GM23338 (cell line): ENCODE measurements at regions not wholly inside any gene's neighbourhood (a gene's known extent, or its start where the extent isn't known, plus 50 kb on each side); places are given as distances from the start of the nearest gene placed in this dataset.

Source experiments
- ATAC-seq: fragments of 200-7000 bp; cut with Tn5 transposase; 3 replicates; pipeline ENCODE4 v1.9.1; 2020
- DNase-seq: peaks from one replicate; pipeline ENCODE4 v3.0.0-alpha.2; 2015; ENCODE audit warnings: low spot score
- H2AFZ ChIP-seq: fragments of 200-600 bp; sonication (generic); 2 replicates; pipeline ENCODE4 v1.8.0; 2016; ENCODE audit warnings: antibody characterized with exemption, mild to moderate bottlenecking, moderate library complexity
- H3F3A ChIP-seq: fragments of 200-600 bp; sonication (generic); replicated peaks from 2 replicates; pipeline ENCODE4 v1.8.0; 2017; ENCODE audit warnings: antibody characterized with exemption, mixed run types, low read depth
- H3K27ac ChIP-seq: fragments of 200-600 bp; sonication (generic); 2 replicates; pipeline ENCODE4 v1.6.1; 2016; ENCODE audit warnings: low read depth
- H3K27me3 ChIP-seq: fragments of 200-600 bp; sonication (generic); 2 replicates; pipeline ENCODE4 v1.8.0; 2016; ENCODE audit warnings: mild to moderate bottlenecking, mixed run types, moderate library complexity; ENCODE audit not compliant: insufficient read depth
- H3K36me3 ChIP-seq: fragments of 200-600 bp; sonication (generic); 2 replicates; pipeline ENCODE4 v1.8.0; 2016; ENCODE audit warnings: mild to moderate bottlenecking; ENCODE audit not compliant: insufficient read depth
- H3K4me1 ChIP-seq: fragments of 200-600 bp; sonication (generic); 2 replicates; pipeline ENCODE4 v1.8.0; 2016; ENCODE audit warnings: mild to moderate bottlenecking, moderate library complexity; ENCODE audit not compliant: insufficient read depth
- H3K4me2 ChIP-seq: fragments of 200-600 bp; sonication (generic); 2 replicates; pipeline ENCODE4 v1.7.1; 2017; ENCODE audit warnings: mixed run types
- H3K4me3 ChIP-seq: fragments of 200-600 bp; sonication (generic); 2 replicates; pipeline ENCODE4 v1.6.1; 2016; ENCODE audit warnings: mixed run types
- H3K79me2 ChIP-seq: fragments of 200-600 bp; sonication (generic); replicated peaks from 2 replicates; pipeline ENCODE4 v1.8.0; 2017; ENCODE audit warnings: mild to moderate bottlenecking; ENCODE audit not compliant: insufficient read depth
- H3K9me2 ChIP-seq: fragments of 200-600 bp; sonication (generic); 2 replicates; pipeline ENCODE4 v1.8.0; 2017; ENCODE audit not compliant: insufficient read depth
- H4K20me1 ChIP-seq: fragments of 200-600 bp; sonication (generic); replicated peaks from 2 replicates; pipeline ENCODE4 v1.8.0; 2017; ENCODE audit warnings: mild to moderate bottlenecking; ENCODE audit not compliant: insufficient read depth
- H3K27ac Mint-ChIP-seq: 2 replicates; pipeline ENCODE4 v1.8.0; 2020; ENCODE audit warnings: inconsistent platforms, mild to moderate bottlenecking, moderate library complexity, mixed read lengths
- H3K27me3 Mint-ChIP-seq: 3 replicates; pipeline ENCODE4 v1.8.0; 2022; ENCODE audit warnings: low read depth, mild to moderate bottlenecking, moderate library complexity, mixed read lengths, inconsistent platforms; ENCODE audit not compliant: insufficient read depth, poor library complexity
- H3K36me3 Mint-ChIP-seq: 3 replicates; pipeline ENCODE4 v1.8.0; 2021; ENCODE audit warnings: low read depth, mild to moderate bottlenecking, inconsistent platforms, moderate library complexity, mixed read lengths
- H3K4me1 Mint-ChIP-seq: 3 replicates; pipeline ENCODE4 v1.8.0; 2020; ENCODE audit warnings: mild to moderate bottlenecking, inconsistent platforms, mixed read lengths
- H3K4me3 Mint-ChIP-seq: 3 replicates; pipeline ENCODE4 v1.8.0; 2021; ENCODE audit warnings: moderate library complexity, mild to moderate bottlenecking, inconsistent platforms, mixed read lengths
- H3K9me3 Mint-ChIP-seq: 3 replicates; pipeline ENCODE4 v1.8.0; 2020; ENCODE audit warnings: moderate library complexity, mild to moderate bottlenecking, inconsistent platforms, mixed read lengths
- CREB1 ChIP-seq: fragments of 250-450 bp; sonication (Bioruptor Pico); IDR thresholded peaks from 2 replicates; pipeline ENCODE4 v1.5.0; 2020; ENCODE audit warnings: low read depth, mild to moderate bottlenecking, moderate library complexity
- EZH2phosphoT487 ChIP-seq: fragments of 200-600 bp; sonication (generic); IDR thresholded peaks from one replicate; pipeline ENCODE4 v1.8.1; 2018; ENCODE audit warnings: antibody characterized with exemption; ENCODE audit not compliant: unreplicated experiment
- NANOG ChIP-seq: IDR thresholded peaks from 2 replicates; pipeline ENCODE4 v1.6.1; 2016; ENCODE audit warnings: antibody characterized with exemption, borderline replicate concordance
- POLR2AphosphoS5 ChIP-seq: IDR thresholded peaks from 2 replicates; pipeline ENCODE4 v1.6.1; 2016; ENCODE audit warnings: antibody characterized with exemption, low read depth
- REST ChIP-seq: IDR thresholded peaks from one replicate; pipeline ENCODE4 v1.6.1; 2018; ENCODE audit warnings: antibody characterized with exemption; ENCODE audit not compliant: unreplicated experiment
- STAT1 ChIP-seq: IDR thresholded peaks from one replicate; pipeline ENCODE4 v1.6.1; 2016; ENCODE audit warnings: antibody characterized with exemption; ENCODE audit not compliant: unreplicated experiment
- ZNF114 ChIP-seq: fragments of 250-450 bp; sonication (Bioruptor Pico); IDR thresholded peaks from 2 replicates; pipeline ENCODE4 v1.5.0; 2020; ENCODE audit warnings: mild to moderate bottlenecking, moderate library complexity
- ZNF331 ChIP-seq: fragments of 250-450 bp; sonication (Bioruptor Pico); IDR thresholded peaks from 2 replicates; pipeline ENCODE4 v1.5.0; 2020; ENCODE audit warnings: low read depth, mild to moderate bottlenecking, moderate library complexity
- TF ChIP-seq, protein P1 (sequence below): fragments of 250-450 bp; sonication (Bioruptor Pico); IDR thresholded peaks from 2 replicates; pipeline ENCODE4 v1.5.0; 2020; ENCODE audit warnings: mild to moderate bottlenecking, moderate library complexity

GRCh38 chr13:73860501-73860900, 273.7 kb downstream of the KLF12 start:
- Histone ChIP-seq H4K20me1 (no peaks in the 10 kb centered on the region), H3K9me2 (no peaks in the 10 kb centered on the region), H2AFZ (no peak overlapping the region), H3K27ac (no peak overlapping the region), H3K27me3 (no peaks in the 10 kb centered on the region), H3F3A (no peaks in the 10 kb centered on the region), H3K4me2 (no peak overlapping the region), H3K4me3 (no peak overlapping the region), H3K79me2 (no peaks in the 10 kb centered on the region), H3K4me1 (0 out of 2 replicates have a peak, but pooled peaks cover 3% of the 10 kb centered on the region), H3K36me3 (no peaks in the 10 kb centered on the region)
- ATAC-seq (no peak), DNase-seq (no peak)
- TF ChIP-seq EZH2phosphoT487 (no peak), NANOG (no peak), STAT1 (no peak), CREB1 (CRISPR knock-in tag) (no peak), ZNF114 (CRISPR knock-in tag) (no peak), POLR2AphosphoS5 (no peak)
- TF ChIP-seq, protein P1, sequence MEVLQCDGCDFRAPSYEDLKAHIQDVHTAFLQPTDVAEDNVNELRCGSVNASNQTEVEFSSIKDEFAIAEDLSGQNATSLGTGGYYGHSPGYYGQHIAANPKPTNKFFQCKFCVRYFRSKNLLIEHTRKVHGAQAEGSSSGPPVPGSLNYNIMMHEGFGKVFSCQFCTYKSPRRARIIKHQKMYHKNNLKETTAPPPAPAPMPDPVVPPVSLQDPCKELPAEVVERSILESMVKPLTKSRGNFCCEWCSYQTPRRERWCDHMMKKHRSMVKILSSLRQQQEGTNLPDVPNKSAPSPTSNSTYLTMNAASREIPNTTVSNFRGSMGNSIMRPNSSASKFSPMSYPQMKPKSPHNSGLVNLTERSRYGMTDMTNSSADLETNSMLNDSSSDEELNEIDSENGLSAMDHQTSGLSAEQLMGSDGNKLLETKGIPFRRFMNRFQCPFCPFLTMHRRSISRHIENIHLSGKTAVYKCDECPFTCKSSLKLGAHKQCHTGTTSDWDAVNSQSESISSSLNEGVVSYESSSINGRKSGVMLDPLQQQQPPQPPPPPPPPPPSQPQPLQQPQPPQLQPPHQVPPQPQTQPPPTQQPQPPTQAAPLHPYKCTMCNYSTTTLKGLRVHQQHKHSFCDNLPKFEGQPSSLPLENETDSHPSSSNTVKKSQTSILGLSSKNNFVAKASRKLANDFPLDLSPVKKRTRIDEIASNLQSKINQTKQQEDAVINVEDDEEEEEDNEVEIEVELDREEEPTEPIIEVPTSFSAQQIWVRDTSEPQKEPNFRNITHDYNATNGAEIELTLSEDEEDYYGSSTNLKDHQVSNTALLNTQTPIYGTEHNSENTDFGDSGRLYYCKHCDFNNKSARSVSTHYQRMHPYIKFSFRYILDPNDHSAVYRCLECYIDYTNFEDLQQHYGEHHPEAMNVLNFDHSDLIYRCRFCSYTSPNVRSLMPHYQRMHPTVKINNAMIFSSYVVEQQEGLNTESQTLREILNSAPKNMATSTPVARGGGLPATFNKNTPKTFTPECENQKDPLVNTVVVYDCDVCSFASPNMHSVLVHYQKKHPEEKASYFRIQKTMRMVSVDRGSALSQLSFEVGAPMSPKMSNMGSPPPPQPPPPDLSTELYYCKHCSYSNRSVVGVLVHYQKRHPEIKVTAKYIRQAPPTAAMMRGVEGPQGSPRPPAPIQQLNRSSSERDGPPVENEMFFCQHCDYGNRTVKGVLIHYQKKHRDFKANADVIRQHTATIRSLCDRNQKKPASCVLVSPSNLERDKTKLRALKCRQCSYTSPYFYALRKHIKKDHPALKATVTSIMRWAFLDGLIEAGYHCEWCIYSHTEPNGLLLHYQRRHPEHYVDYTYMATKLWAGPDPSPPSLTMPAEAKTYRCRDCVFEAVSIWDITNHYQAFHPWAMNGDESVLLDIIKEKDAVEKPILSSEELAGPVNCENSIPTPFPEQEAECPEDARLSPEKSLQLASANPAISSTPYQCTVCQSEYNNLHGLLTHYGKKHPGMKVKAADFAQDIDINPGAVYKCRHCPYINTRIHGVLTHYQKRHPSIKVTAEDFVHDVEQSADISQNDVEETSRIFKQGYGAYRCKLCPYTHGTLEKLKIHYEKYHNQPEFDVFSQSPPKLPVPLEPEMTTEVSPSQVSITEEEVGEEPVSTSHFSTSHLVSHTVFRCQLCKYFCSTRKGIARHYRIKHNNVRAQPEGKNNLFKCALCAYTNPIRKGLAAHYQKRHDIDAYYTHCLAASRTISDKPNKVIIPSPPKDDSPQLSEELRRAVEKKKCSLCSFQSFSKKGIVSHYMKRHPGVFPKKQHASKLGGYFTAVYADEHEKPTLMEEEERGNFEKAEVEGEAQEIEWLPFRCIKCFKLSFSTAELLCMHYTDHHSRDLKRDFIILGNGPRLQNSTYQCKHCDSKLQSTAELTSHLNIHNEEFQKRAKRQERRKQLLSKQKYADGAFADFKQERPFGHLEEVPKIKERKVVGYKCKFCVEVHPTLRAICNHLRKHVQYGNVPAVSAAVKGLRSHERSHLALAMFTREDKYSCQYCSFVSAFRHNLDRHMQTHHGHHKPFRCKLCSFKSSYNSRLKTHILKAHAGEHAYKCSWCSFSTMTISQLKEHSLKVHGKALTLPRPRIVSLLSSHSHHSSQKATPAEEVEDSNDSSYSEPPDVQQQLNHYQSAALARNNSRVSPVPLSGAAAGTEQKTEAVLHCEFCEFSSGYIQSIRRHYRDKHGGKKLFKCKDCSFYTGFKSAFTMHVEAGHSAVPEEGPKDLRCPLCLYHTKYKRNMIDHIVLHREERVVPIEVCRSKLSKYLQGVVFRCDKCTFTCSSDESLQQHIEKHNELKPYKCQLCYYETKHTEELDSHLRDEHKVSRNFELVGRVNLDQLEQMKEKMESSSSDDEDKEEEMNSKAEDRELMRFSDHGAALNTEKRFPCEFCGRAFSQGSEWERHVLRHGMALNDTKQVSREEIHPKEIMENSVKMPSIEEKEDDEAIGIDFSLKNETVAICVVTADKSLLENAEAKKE (CRISPR knock-in tag) = no peak
- Mint-ChIP-seq H3K27me3 (no peaks in the 10 kb centered on the region), H3K4me1 (peaks cover 22% of the 10 kb centered on the region), H3K36me3 (no peaks in the 10 kb centered on the region), H3K9me3 (no peaks in the 10 kb centered on the region), H3K4me3 (no peak overlapping the region), H3K27ac (no peak overlapping the region)

DNA sequence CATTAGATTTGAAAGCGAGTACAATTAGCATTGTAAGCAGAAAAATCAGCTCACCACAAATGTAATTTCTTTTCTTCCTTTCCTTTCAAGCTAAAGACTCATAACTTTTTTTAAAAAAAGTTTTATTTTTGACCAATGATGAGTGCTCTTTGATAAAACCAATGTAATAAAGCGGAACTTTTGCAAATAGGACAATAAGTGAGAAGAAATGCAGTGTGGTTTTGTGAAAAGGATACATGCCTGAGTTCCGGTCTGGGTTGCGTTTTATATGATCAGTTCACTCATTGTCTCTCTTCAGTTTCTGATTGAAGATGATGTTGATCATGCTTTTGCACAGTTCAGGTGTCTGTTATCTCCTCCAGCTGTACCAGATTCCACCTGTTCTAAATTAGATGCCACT, 274.4 kb downstream of the KLF12 start:
- Histone ChIP-seq H3K27me3 (no peaks in the 10 kb centered on the region), H3K36me3 (no peaks in the 10 kb centered on the region), H2AFZ (no peak overlapping the region)

More for the DNA sequence above, 274.4 kb downstream of the KLF12 start:
- no peaks in the 10 kb centered on the region for H3K79me2 ChIP-seq
- no peak overlapping the region; the same call in 1 of the 2 replicates for H3K27ac Mint-ChIP-seq
- DNase-seq = no peak
- no peak overlapping the region for H3K27ac ChIP-seq
- H4K20me1 ChIP-seq = no peaks in the 10 kb centered on the region
- ATAC-seq = no peak
- no peak overlapping the region for H3K4me2 ChIP-seq
- no peaks in the 10 kb centered on the region for H3K27me3 Mint-ChIP-seq
- H3K4me1 Mint-ChIP-seq = peaks cover 22% of the 10 kb centered on the region
- H3K4me3 ChIP-seq = no peak overlapping the region
- H3K4me1 ChIP-seq = 0 out of 2 replicates have a peak, but pooled peaks cover 3% of the 10 kb centered on the region
- H3K4me3 Mint-ChIP-seq = no peak overlapping the region
- TF ChIP-seq ZNF331 = no peak
- no peak for TF ChIP-seq REST
- no peak for TF ChIP-seq POLR2AphosphoS5
- TF ChIP-seq CREB1 (CRISPR knock-in tag) = no peak
- TF ChIP-seq NANOG = no peak
- H3F3A ChIP-seq = no peaks in the 10 kb centered on the region
- no peaks in the 10 kb centered on the region for H3K9me3 Mint-ChIP-seq
- H3K9me2 ChIP-seq = no peaks in the 10 kb centered on the region
- H3K36me3 Mint-ChIP-seq = no peaks in the 10 kb centered on the region
